H1 (cell line): ENCODE measurements at regions not wholly inside any gene's neighbourhood (a gene's known extent, or its start where the extent isn't known, plus 50 kb on each side); places are given as distances from the start of the nearest gene placed in this dataset.
A peak's percentile ranks its signal among the peaks of the same experiment; 100 is the strongest.

ENCODE experiments used
- CTCF ChIA-PET: fragments of 300-600 bp; sonication (Branson Sonifier 250); formaldehyde crosslinking; loops from one replicate; lab custom pipeline; 2021; ENCODE audit not compliant: partially characterized antibody; lab: Charles Lee
- POLR2A ChIA-PET: fragments of 300-600 bp; sonication (Branson Sonifier 250); formaldehyde crosslinking; loops from one replicate; lab custom pipeline; 2021; ENCODE audit warnings: inconsistent platforms; ENCODE audit not compliant: partially characterized antibody; lab: Charles Lee
- DNase-seq, 2 experiments: peaks; one replicate each; pipeline versions ENCODE4 v3.0.0 to v3.0.0-alpha.2; 2010 to 2022; ENCODE audit warnings: low spot score in 2 of 2, low read depth in 1 of 2, mixed read lengths in 1 of 2
- FAIRE-seq: peaks from 2 replicates; lab custom pipeline; 2011; peaks lifted over from hg19 to GRCh38; lab: Jason Lieb, UNC
- H2AFZ ChIP-seq: 2 replicates; pipeline ENCODE4 v1.8.1; 2012; ENCODE audit warnings: low read length, inconsistent platforms
- H2AK5ac ChIP-seq: 2 replicates; pipeline ENCODE4 v1.6.1; 2013; ENCODE audit warnings: low read depth, low read length
- H2BK120ac ChIP-seq: replicated peaks from 2 replicates; pipeline ENCODE3; 2013; ENCODE audit warnings: low read depth, low read length, inconsistent platforms
- H2BK12ac ChIP-seq: 2 replicates; pipeline ENCODE4 v1.6.1; 2013; ENCODE audit warnings: low read depth, low read length
- H2BK15ac ChIP-seq: 2 replicates; pipeline ENCODE4 v1.6.1; 2013; ENCODE audit warnings: low read length
- H2BK20ac ChIP-seq: 2 replicates; pipeline ENCODE4 v1.6.1; 2013; ENCODE audit warnings: low read length
- H2BK5ac ChIP-seq: 2 replicates; pipeline ENCODE4 v1.6.1; 2013; ENCODE audit warnings: low read depth, low read length
- H3K14ac ChIP-seq: 2 replicates; pipeline ENCODE4 v1.6.1; 2013; ENCODE audit warnings: inconsistent platforms; ENCODE audit not compliant: insufficient read length
- H3K18ac ChIP-seq: 2 replicates; pipeline ENCODE4 v1.6.1; 2013; ENCODE audit warnings: low read length; ENCODE audit errors: extremely low read depth
- H3K23ac ChIP-seq: 2 replicates; pipeline ENCODE4 v1.6.1; 2013; ENCODE audit warnings: inconsistent platforms; ENCODE audit not compliant: insufficient read length
- H3K23me2 ChIP-seq: 2 replicates; pipeline ENCODE4 v1.6.1; 2013; ENCODE audit warnings: low read depth, low read length
- H3K27ac ChIP-seq: 2 replicates; pipeline ENCODE4 v1.6.1; 2011; ENCODE audit warnings: low read depth, low read length, inconsistent platforms
- H3K27me3 ChIP-seq, 4 experiments: replicated peaks in 1 of 4; 1 replicate in 1 of 4; 2 replicates in 3 of 4; pipeline versions ENCODE4 v1.6.1 to v1.8.1; 2011 to 2013; ENCODE audit warnings: low read length in 3 of 4, mild to moderate bottlenecking in 3 of 4, inconsistent platforms in 2 of 4, mixed read lengths in 2 of 4, moderate library complexity in 1 of 4; ENCODE audit not compliant: control insufficient read depth in 3 of 4, insufficient read depth in 3 of 4; ENCODE audit errors: extremely low read depth in 1 of 4
- H3K36me3 ChIP-seq, 4 experiments: 2 replicates each; pipeline versions ENCODE4 v1.6.1 to v1.8.1; 2011 to 2013; ENCODE audit warnings: mild to moderate bottlenecking in 4 of 4, low read length in 3 of 4, moderate library complexity in 2 of 4, control low read depth in 1 of 4, inconsistent platforms in 1 of 4; ENCODE audit not compliant: insufficient read depth in 4 of 4, control insufficient read depth in 2 of 4
- H3K4ac ChIP-seq: replicated peaks from 2 replicates; pipeline ENCODE3; 2013; ENCODE audit warnings: low read length, low read depth, mixed read lengths, inconsistent platforms; ENCODE audit not compliant: insufficient read length
- H3K4me1 ChIP-seq, 4 experiments: replicated peaks in 1 of 4; 1 replicate in 1 of 4; 2 replicates in 3 of 4; pipeline versions ENCODE4 v1.6.1 to v1.8.1; 2011 to 2013; ENCODE audit warnings: low read length in 3 of 4, inconsistent platforms in 2 of 4, mixed read lengths in 1 of 4; ENCODE audit not compliant: insufficient read depth in 4 of 4, control insufficient read depth in 3 of 4
- H3K4me2 ChIP-seq, 2 experiments: 2 replicates each; pipeline versions ENCODE4 v1.6.1 to v1.8.1; 2011 to 2013; ENCODE audit warnings: low read depth in 2 of 2, low read length in 2 of 2, control low read depth in 1 of 2, inconsistent platforms in 1 of 2, mild to moderate bottlenecking in 1 of 2; ENCODE audit not compliant: insufficient read depth in 1 of 2
- H3K4me3 ChIP-seq, 4 experiments: fragments of 200-600, 300-600 bp in 1 of 4; sonication (generic), shearing (Covaris generic), sonication (Bioruptor Twin) in 1 of 4; 2 replicates each; pipeline versions ENCODE4 v1.5.1 to v1.8.1; 2011 to 2016; ENCODE audit warnings: low read length in 4 of 4, low read depth in 3 of 4, control low read depth in 2 of 4, inconsistent platforms in 2 of 4, mild to moderate bottlenecking in 2 of 4, mixed read lengths in 1 of 4, moderate library complexity in 1 of 4; ENCODE audit not compliant: insufficient read depth in 2 of 4; ENCODE audit errors: extremely low read depth in 1 of 4
- H3K56ac ChIP-seq: replicated peaks from 2 replicates; pipeline ENCODE3; 2013; ENCODE audit warnings: low read depth, mild to moderate bottlenecking, mixed read lengths, low read length, inconsistent platforms; ENCODE audit not compliant: insufficient read length
- H3K79me1 ChIP-seq: 2 replicates; pipeline ENCODE4 v1.6.1; 2013; ENCODE audit warnings: low read depth, low read length, control low read depth
- H3K79me2 ChIP-seq, 2 experiments: 2 replicates each; pipeline versions ENCODE4 v1.6.1 to v1.8.1; 2012 to 2013; ENCODE audit warnings: low read length in 2 of 2, mild to moderate bottlenecking in 2 of 2, inconsistent platforms in 1 of 2; ENCODE audit not compliant: insufficient read depth in 2 of 2, control insufficient read depth in 1 of 2
- H3K9ac ChIP-seq, 4 experiments: replicated peaks in 1 of 4; 1 replicate in 1 of 4; 2 replicates in 3 of 4; pipeline versions ENCODE4 v1.6.1 to v1.8.1; 2011 to 2013; ENCODE audit warnings: low read depth in 3 of 4, low read length in 3 of 4, control low read depth in 2 of 4, mild to moderate bottlenecking in 2 of 4, moderate library complexity in 2 of 4, inconsistent platforms in 1 of 4; ENCODE audit errors: extremely low read depth in 1 of 4
- H3K9me3 ChIP-seq, 2 experiments: 2 replicates each; pipeline versions ENCODE4 v1.6.1 to v1.8.1; 2012 to 2013; ENCODE audit warnings: mild to moderate bottlenecking in 2 of 2, moderate library complexity in 2 of 2, control low read depth in 1 of 2, inconsistent platforms in 1 of 2, low read depth in 1 of 2, low read length in 1 of 2, mixed read lengths in 1 of 2; ENCODE audit not compliant: insufficient read depth in 2 of 2
- H4K20me1 ChIP-seq, 2 experiments: replicated peaks in 1 of 2; 2 replicates each; pipeline versions ENCODE3 to v1.8.1; 2011 to 2013; ENCODE audit warnings: inconsistent platforms in 2 of 2, low read length in 2 of 2, mild to moderate bottlenecking in 1 of 2; ENCODE audit not compliant: insufficient read depth in 2 of 2, control insufficient read depth in 1 of 2
- H4K5ac ChIP-seq: 2 replicates; pipeline ENCODE4 v1.6.1; 2013; ENCODE audit warnings: low read length, low read depth, mixed read lengths, inconsistent platforms; ENCODE audit not compliant: insufficient read length
- H4K8ac ChIP-seq: 2 replicates; pipeline ENCODE4 v1.8.0; 2013; ENCODE audit warnings: mild to moderate bottlenecking, moderate library complexity, low read length, inconsistent platforms; ENCODE audit not compliant: insufficient read depth; ENCODE audit errors: extremely low read depth
- H4K91ac ChIP-seq: replicated peaks from 2 replicates; pipeline ENCODE3; 2013; ENCODE audit warnings: low read length, mixed read lengths, inconsistent platforms; ENCODE audit not compliant: insufficient read length
- WGBS, 2 experiments: shearing (Covaris generic) in 1 of 2; methylation state at CpG; one replicate each; pipeline versions ENCODE4 v1.1.6 to v1.1.7; 2013 to 2015; ENCODE audit warnings: low lambda C conversion rate in 2 of 2, mixed read lengths in 2 of 2, inconsistent platforms in 1 of 2, low coverage in 1 of 2, missing lambda C conversion rate in 1 of 2; ENCODE audit not compliant: insufficient replicate concordance in 2 of 2, insufficient coverage in 1 of 2, insufficient read length in 1 of 2; ENCODE audit errors: extremely low coverage in 1 of 2, missing lambda C conversion rate in 1 of 2; 5-methylcytosine and 5-hydroxymethylcytosine counted together

- H2BK5ac ChIP-seq = no peak overlapping the region
- H3K9ac ChIP-seq = no peak overlapping the region
- no peak overlapping the region for H3K18ac ChIP-seq
- no peak overlapping the region for H4K8ac ChIP-seq
- no peaks in the 10 kb centered on the region; a peak in 1 of 7 replicates for H3K4me1 ChIP-seq
- H4K91ac ChIP-seq = no peak overlapping the region
- H3K36me3 ChIP-seq = no peaks in the 10 kb centered on the region
- H2AFZ ChIP-seq = 0 out of 2 replicates have a peak overlapping the region, but pooled peaks have one; percentile 22
- H3K14ac ChIP-seq = no peak overlapping the region
- no peaks in the 10 kb centered on the region for H3K23me2 ChIP-seq
- H3K27me3 ChIP-seq = no peaks in the 10 kb centered on the region
- POLR2A ChIA-PET = no interaction called here
- no peak overlapping the region for H3K56ac ChIP-seq
- no peaks in the 10 kb centered on the region for H3K79me1 ChIP-seq
- FAIRE-seq (no peak), DNase-seq (no peak)
- CTCF ChIA-PET = interaction anchor here (0.9 to 1.2 kb wide), 2 partner anchors 12 to 14 kb away, joined by 3 read pairs; no protein-coding TSS in a partner anchor
- H2BK15ac ChIP-seq = 0 out of 2 replicates have a peak overlapping the region, but pooled peaks have one; percentile 14
- no peak overlapping the region for H3K4me3 ChIP-seq
- no peak overlapping the region for H4K5ac ChIP-seq
- H3K27ac ChIP-seq = no peak overlapping the region
- no peak overlapping the region for H3K4me2 ChIP-seq
- 82% methylated on average over 3 of the region's 3 CpGs; no CpG with 5 or more reads in 1 of the 2 experiments for WGBS, 2 experiments
- no peaks in the 10 kb centered on the region for H3K9me3 ChIP-seq
- H3K79me2 ChIP-seq = no peaks in the 10 kb centered on the region
- no peaks in the 10 kb centered on the region for H4K20me1 ChIP-seq
- H2BK12ac ChIP-seq = no peak overlapping the region
- no peak overlapping the region for H2BK20ac ChIP-seq
- no peak overlapping the region for H3K4ac ChIP-seq
- H3K23ac ChIP-seq = no peak overlapping the region
- no peak overlapping the region for H2BK120ac ChIP-seq
- no peak overlapping the region for H2AK5ac ChIP-seq
Measured at GRCh38 chr2:149908726-149909683, 321.4 kb upstream of the MMADHC start.
